LNCAP (cell line): ENCODE measurements at regions not wholly inside any gene's neighbourhood (a gene's known extent, or its start where the extent isn't known, plus 50 kb on each side); places are given as distances from the start of the nearest gene placed in this dataset.

Experiments used
- CTCF ChIP-seq: fragments of 450-650 bp; IDR thresholded peaks from 2 replicates; pipeline ENCODE4 v1.5.1; 2017; ENCODE audit warnings: mild to moderate bottlenecking

GRCh38 chr1:104531990-104532389 is 782.3 kb downstream of the AMY1C start:
- TF ChIP-seq CTCF: no peak

DNA sequence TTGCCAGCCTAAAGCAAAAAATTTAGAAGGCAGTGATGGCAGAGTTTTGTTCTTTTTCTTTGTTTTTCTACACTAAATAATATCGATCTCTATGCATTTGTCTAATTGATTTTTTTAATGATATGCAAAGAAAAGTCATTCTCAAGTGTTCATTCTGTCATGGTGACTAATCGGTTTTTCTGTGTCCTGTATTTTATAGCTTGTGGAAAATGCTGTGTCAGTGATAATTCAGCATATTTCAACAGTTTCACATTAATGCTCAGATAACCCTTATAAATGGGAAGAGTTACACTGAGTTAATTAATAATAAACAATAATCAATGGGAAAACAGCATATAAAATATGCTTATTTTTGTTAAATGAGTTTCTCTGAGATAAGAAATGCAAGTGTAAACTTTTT is 824.9 kb downstream of the AMY1C start:
- TF ChIP-seq CTCF: no peak

DNA sequence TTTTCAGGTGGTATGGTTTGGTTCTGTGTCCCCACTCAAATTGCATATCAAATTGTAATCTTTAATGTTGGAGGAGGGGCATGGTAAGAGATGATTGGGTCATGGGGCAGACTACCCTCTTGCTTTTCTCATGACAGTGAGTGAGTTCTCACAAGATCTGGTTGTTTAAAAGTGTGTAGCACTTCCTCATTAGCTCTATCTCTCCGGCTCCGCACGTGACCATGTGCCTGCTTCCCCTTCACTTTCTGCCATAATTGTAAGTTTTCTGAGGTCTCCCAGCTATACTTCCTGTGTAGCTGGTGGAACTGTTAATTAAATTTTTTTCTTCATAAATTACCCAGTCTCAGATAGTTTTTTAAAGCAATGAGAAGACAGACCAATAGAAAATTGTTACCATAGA is 843.2 kb downstream of the AMY1C start:
- TF ChIP-seq CTCF: no peak

GRCh38 chr1:104593413-104594187 is 843.9 kb downstream of the AMY1C start:
- no peak for TF ChIP-seq CTCF

DNA sequence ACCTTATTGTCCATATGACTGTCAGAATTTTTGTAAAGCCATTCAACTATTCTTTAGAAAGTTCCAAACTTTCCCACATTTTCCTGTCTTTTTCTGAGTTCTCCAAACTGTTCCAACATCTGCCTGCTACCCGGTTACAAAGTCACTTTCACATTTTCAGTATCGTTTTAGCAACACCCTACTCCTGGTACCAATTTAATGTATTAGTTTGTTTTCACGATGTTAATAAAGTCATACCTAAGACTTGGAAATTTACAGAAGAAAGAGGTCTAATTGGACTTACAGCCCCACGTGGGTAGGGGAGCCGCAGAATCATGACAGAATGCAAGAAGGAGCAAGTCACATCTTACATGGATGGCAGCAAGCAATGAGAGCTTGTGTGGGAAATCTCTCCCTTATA is 867.8 kb downstream of the AMY1C start:
- TF ChIP-seq CTCF: no peak

DNA sequence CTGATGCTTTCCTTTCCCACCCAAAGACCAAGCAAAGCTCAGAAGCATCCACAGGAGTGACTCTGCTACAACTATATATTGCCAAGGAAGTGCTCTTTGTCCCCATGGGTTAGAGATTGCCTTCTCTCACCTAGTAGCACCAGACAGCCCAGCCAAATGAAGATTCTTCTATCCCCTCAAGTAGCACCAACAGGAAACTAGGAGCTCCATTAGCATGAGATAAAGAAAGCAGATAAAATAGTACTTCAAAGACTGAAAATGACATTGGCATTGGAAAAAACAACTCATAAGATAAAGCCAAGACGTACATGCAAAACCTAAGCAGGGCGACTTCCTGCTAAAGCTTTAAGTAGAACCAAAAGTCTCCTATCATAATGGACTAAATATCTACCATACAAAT is 871.5 kb downstream of the AMY1C start:
- no peak for TF ChIP-seq CTCF

DNA sequence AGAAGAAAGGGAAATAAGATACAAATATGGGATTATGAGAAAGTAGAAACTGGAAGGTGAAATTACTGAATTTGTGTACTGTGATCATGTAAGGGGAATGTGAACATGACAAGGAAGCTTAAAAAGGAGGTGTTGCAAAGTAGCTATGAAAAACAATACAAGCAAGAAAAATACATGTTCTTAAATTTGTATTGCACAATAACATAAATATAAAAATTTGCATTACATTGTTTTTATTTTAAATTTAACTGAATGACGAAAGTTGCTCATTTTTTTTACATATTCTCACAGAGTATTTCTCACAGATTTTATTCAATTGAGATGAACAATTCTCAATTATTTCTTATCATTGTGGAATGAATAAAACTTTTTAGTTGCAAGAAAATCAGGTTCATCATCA is 874.8 kb downstream of the AMY1C start:
- no peak for TF ChIP-seq CTCF

GRCh38 chr1:104629589-104629988 is 879.9 kb downstream of the AMY1C start:
- TF ChIP-seq CTCF: no peak
